Testis (tissue), 2 donors: ENCODE measurements at regions not wholly inside any gene's neighbourhood (a gene's known extent, or its start where the extent isn't known, plus 50 kb on each side); places are given as distances from the start of the nearest gene placed in this dataset.

Source experiments
- DNase-seq: peaks from one replicate; pipeline ENCODE4 v3.0.0-alpha.2; 2019
- H3K27ac ChIP-seq, 2 donors: fragments of 200-600 bp; sonication (generic); one replicate each; pipeline ENCODE4 v1.5.1; 2019
- H3K27me3 ChIP-seq: fragments of 200-600 bp; sonication (generic); one replicate; pipeline ENCODE4 v1.5.1; 2019
- H3K36me3 ChIP-seq: fragments of 200-600 bp; sonication (generic); one replicate; pipeline ENCODE4 v1.5.1; 2017; ENCODE audit warnings: low read depth; ENCODE audit errors: missing control alignments
- H3K4me1 ChIP-seq: fragments of 200-600 bp; sonication (generic); one replicate; pipeline ENCODE4 v1.5.1; 2019
- H3K4me3 ChIP-seq, 2 donors: fragments of 200-600 bp; sonication (generic); one replicate each; pipeline ENCODE4 v1.5.1; 2017 to 2019
- H3K9me3 ChIP-seq: fragments of 200-600 bp; sonication (generic); one replicate; pipeline ENCODE4 v1.5.1; 2017
- CTCF ChIP-seq, 3 experiments: fragments of 450-650 bp in 2 of 3; fragments of 200-600 bp in 1 of 3; sonication (generic) in 1 of 3; IDR thresholded peaks; one replicate each; pipeline ENCODE4 v1.5.1; 2016 to 2019; ENCODE audit warnings: antibody characterized with exemption in 3 of 3, mild to moderate bottlenecking in 2 of 3, moderate library complexity in 1 of 3
- POLR2A ChIP-seq: fragments of 450-650 bp; IDR thresholded peaks from one replicate; pipeline ENCODE4 v1.6.1; 2017; ENCODE audit warnings: antibody characterized with exemption, mild to moderate bottlenecking, moderate library complexity
- WGBS, 2 donors: methylation state at CpG; one replicate each; pipeline ENCODE4 v1.1.5; 2018; 5-methylcytosine and 5-hydroxymethylcytosine counted together
- intact Hi-C: fragments of 100-400 bp; cut with DNase I; formaldehyde crosslinking; loops from one replicate; pipeline ENCODE4 v1.15.1; 2023; ENCODE audit warnings: low total_unique reads

- H3K36me3 ChIP-seq, result no peaks in the 10 kb centered on the region
- no peaks in the 10 kb centered on the region for H3K9me3 ChIP-seq
- TF ChIP-seq POLR2A (no peak), CTCF (IDR thresholded peaks at IDR 0.05) (no peak)
- H3K4me3 ChIP-seq, result no peak overlapping the region
- H3K27ac ChIP-seq, result no peak overlapping the region
- peaks cover 4% of the 10 kb centered on the region for H3K4me1 ChIP-seq
- intact Hi-C loops, result no loop called here
- WGBS, 2 donors, result 77 to 86% methylated on average over 17 to 33 of the region's 33 CpGs
- no peaks in the 10 kb centered on the region for H3K27me3 ChIP-seq
- DNase-seq, result no peak
Measured at GRCh38 chr2:241953324-241953928, 83.9 kb downstream of the RTP5 start.

- no peak overlapping the region for H3K4me3 ChIP-seq
- DNase-seq, result no peak
- intact Hi-C loops, result no loop called here
Measured at GRCh38 chr2:241956521-241957110, 87.1 kb downstream of the RTP5 start.

GRCh38 chr2:241957276-241957675 lies 87.7 kb downstream of the RTP5 start:
- no peak for DNase-seq
- intact Hi-C loops, result no loop called here
- TF ChIP-seq POLR2A (no peak), CTCF (IDR thresholded peaks at IDR 0.05) (no peak)
- Histone ChIP-seq H3K27me3 (no peaks in the 10 kb centered on the region), H3K4me3 (no peak overlapping the region), H3K4me1 (no peaks in the 10 kb centered on the region), H3K9me3 (no peaks in the 10 kb centered on the region), H3K27ac (no peak overlapping the region), H3K36me3 (no peaks in the 10 kb centered on the region)
- 84 to 95% methylated on average over 14 of the region's 14 CpGs for WGBS, 2 donors

More at GRCh38 chr2:241956521-241957110, 87.1 kb downstream of the RTP5 start:
- Histone ChIP-seq H3K9me3 (no peaks in the 10 kb centered on the region), H3K27me3 (no peaks in the 10 kb centered on the region), H3K27ac (no peak overlapping the region), H3K4me1 (no peaks in the 10 kb centered on the region), H3K36me3 (no peaks in the 10 kb centered on the region)
- no peak for TF ChIP-seq POLR2A
- TF ChIP-seq CTCF (IDR thresholded peaks at IDR 0.05), result no peak
- WGBS, 2 donors, result 96 to 98% methylated on average over 7 to 13 of the region's 13 CpGs

- intact Hi-C loops, result no loop called here
- Histone ChIP-seq H3K4me1 (no peaks in the 10 kb centered on the region), H3K4me3 (no peak overlapping the region), H3K36me3 (no peaks in the 10 kb centered on the region), H3K27ac (no peak overlapping the region), H3K9me3 (no peaks in the 10 kb centered on the region), H3K27me3 (no peaks in the 10 kb centered on the region)
- 85 to 90% methylated on average over 17 to 21 of the region's 21 CpGs for WGBS, 2 donors
- DNase-seq, result no peak
- TF ChIP-seq CTCF (IDR thresholded peaks at IDR 0.05) (no peak), POLR2A (no peak)
Measured at GRCh38 chr2:241958818-241959545, 89.5 kb downstream of the RTP5 start.
